Psoas muscle (tissue), 7 donors: ENCODE measurements at regions not wholly inside any gene's neighbourhood (a gene's known extent, or its start where the extent isn't known, plus 50 kb on each side); places are given as distances from the start of the nearest gene placed in this dataset.

Source experiments
- ATAC-seq, 4 donors: fragments of 200-7000 bp; cut with Tn5 transposase; one replicate each; pipeline ENCODE4 v1.9.1; 2020; ENCODE audit warnings: moderate library complexity in 3 of 4, mild to moderate bottlenecking in 2 of 4
- DNase-seq, 2 donors: peaks; one replicate each; pipeline ENCODE4 v3.0.0-alpha.2; 2020
- H3K27ac ChIP-seq: fragments of 200-600 bp; one replicate; pipeline ENCODE4 v1.8.0; 2022
- H3K27me3 ChIP-seq, 3 donors: fragments of 200-600 bp in 1 of 3; one replicate each; pipeline versions ENCODE4 v1.6.1 to v1.8.0; 2013 to 2022; ENCODE audit warnings: low read length in 2 of 3, mild to moderate bottlenecking in 2 of 3, moderate library complexity in 1 of 3; ENCODE audit not compliant: insufficient read depth in 3 of 3
- H3K36me3 ChIP-seq, 2 donors: fragments of 200-600 bp in 1 of 2; one replicate each; pipeline versions ENCODE4 v1.6.1 to v1.8.0; 2013 to 2022; ENCODE audit warnings: low read depth in 1 of 2, mild to moderate bottlenecking in 1 of 2, moderate library complexity in 1 of 2; ENCODE audit not compliant: insufficient read depth in 1 of 2
- H3K4me1 ChIP-seq: fragments of 200-600 bp; one replicate; pipeline ENCODE4 v1.8.0; 2022
- H3K4me3 ChIP-seq: fragments of 200-600 bp; one replicate; pipeline ENCODE4 v1.8.0; 2022; ENCODE audit warnings: mild to moderate bottlenecking
- H3K9me3 ChIP-seq: fragments of 200-600 bp; one replicate; pipeline ENCODE4 v1.8.0; 2022
- CTCF ChIP-seq: fragments of 200-600 bp; IDR thresholded peaks from one replicate; pipeline ENCODE4 v1.8.0; 2022; ENCODE audit warnings: antibody characterized with exemption
- WGBS, 3 donors: extraction: QIAGEN DNeasy Blood & Tissue Kit; methylation state at CpG; one replicate each; pipeline versions ENCODE4 v1.1.6 to v1.1.7; 2013; 5-methylcytosine and 5-hydroxymethylcytosine counted together
- intact Hi-C, 2 donors: fragments of 100-400 bp; cut with DNase I; formaldehyde crosslinking; loops; one replicate each; pipeline versions ENCODE4 v1.11.0 to v1.14.2; 2022
- donor health status: healthy with polysubstance abuse.
- donor health status: DM: no; HTN: no; CAD: no; lungs with moderate emphysema.
- donor health status: Bipolar disorder and iron deficiency.
- donor health status: healthy.
- donor health status: DM: yes; HTN: yes; CAD: no.
- donor health status: DM: no; HTN: no; CAD: no.
- donor health status: DM: yes; HTN: yes; CAD: no.

GRCh38 chr10:71132321-71132810 lies 80.0 kb upstream of the UNC5B start:
- TF ChIP-seq CTCF = no peak
- Histone ChIP-seq H3K4me3 (no peak overlapping the region), H3K27ac (no peak overlapping the region), H3K27me3 (no peaks in the 10 kb centered on the region), H3K9me3 (no peaks in the 10 kb centered on the region), H3K4me1 (no peaks in the 10 kb centered on the region), H3K36me3 (no peaks in the 10 kb centered on the region)
- WGBS, 3 donors = 70 to 73% (median 72%) methylated on average over 4 of the region's 4 CpGs
- ATAC-seq (no peak), DNase-seq (no peak)
- intact Hi-C loops = no loop called here

- intact Hi-C loops = no loop called here
- WGBS, 3 donors = 91 to 98% (median 94%) methylated on average over 7 of the region's 7 CpGs
- Histone ChIP-seq H3K27ac (no peak overlapping the region), H3K9me3 (no peaks in the 10 kb centered on the region), H3K27me3 (peaks cover 0 to 4% (median 0%) of the 10 kb centered on the region in 3 donors), H3K4me3 (no peak overlapping the region), H3K4me1 (no peaks in the 10 kb centered on the region), H3K36me3 (no peaks in the 10 kb centered on the region)
- ATAC-seq (no peak), DNase-seq (no peak)
- TF ChIP-seq CTCF = no peak
Measured at GRCh38 chr10:71133710-71134686, 78.4 kb upstream of the UNC5B start.

- 81 to 86% (median 84%) methylated on average over 4 of the region's 4 CpGs for WGBS, 3 donors
Measured at GRCh38 chr10:71134732-71135211, 77.6 kb upstream of the UNC5B start.

GRCh38 chr10:71135236-71135635 lies 77.1 kb upstream of the UNC5B start:
- no peak for ATAC-seq
- WGBS, 3 donors = 89 to 91% (median 91%) methylated on average over 3 of the region's 3 CpGs
- Histone ChIP-seq H3K9me3 (no peaks in the 10 kb centered on the region), H3K27me3 (peaks cover 0 to 4% (median 0%) of the 10 kb centered on the region in 3 donors), H3K4me1 (no peaks in the 10 kb centered on the region), H3K36me3 (no peaks in the 10 kb centered on the region), H3K27ac (no peak overlapping the region), H3K4me3 (no peak overlapping the region)
- intact Hi-C loops = no loop called here
- no peak for TF ChIP-seq CTCF
- DNase-seq = no peak

More at GRCh38 chr10:71134732-71135211, 77.6 kb upstream of the UNC5B start:
- TF ChIP-seq CTCF = no peak
- intact Hi-C loops = no loop called here
- Histone ChIP-seq H3K9me3 (no peaks in the 10 kb centered on the region), H3K27ac (no peak overlapping the region), H3K27me3 (peaks cover 0 to 4% (median 0%) of the 10 kb centered on the region in 3 donors), H3K36me3 (no peaks in the 10 kb centered on the region), H3K4me3 (no peak overlapping the region), H3K4me1 (no peaks in the 10 kb centered on the region)
- ATAC-seq (no peak), DNase-seq (no peak)
